IgD-negative memory B cell (primary cell): ENCODE measurements at regions not wholly inside any gene's neighbourhood (a gene's known extent, or its start where the extent isn't known, plus 50 kb on each side); places are given as distances from the start of the nearest gene placed in this dataset.

Source experiments
- H3K27ac Mint-ChIP-seq, 3 donors: one replicate each; pipeline ENCODE4 v1.8.0; 2020 to 2022; ENCODE audit warnings: mild to moderate bottlenecking in 3 of 3, mixed read lengths in 3 of 3, moderate library complexity in 1 of 3
- H3K27me3 Mint-ChIP-seq: one replicate; pipeline ENCODE4 v1.8.0; 2021; ENCODE audit warnings: mixed read lengths
- H3K36me3 Mint-ChIP-seq: one replicate; pipeline ENCODE4 v1.8.0; 2020; ENCODE audit warnings: mild to moderate bottlenecking, mixed read lengths
- H3K4me1 Mint-ChIP-seq, 3 donors: one replicate each; pipeline ENCODE4 v1.8.0; 2020 to 2022; ENCODE audit warnings: mixed read lengths in 3 of 3, mild to moderate bottlenecking in 1 of 3
- H3K4me3 Mint-ChIP-seq, 4 donors: one replicate each; pipeline ENCODE4 v1.8.0; 2020 to 2022; ENCODE audit warnings: mild to moderate bottlenecking in 4 of 4, mixed read lengths in 4 of 4, moderate library complexity in 3 of 4
- H3K9me3 Mint-ChIP-seq, 3 donors: one replicate each; pipeline ENCODE4 v1.8.0; 2020 to 2021; ENCODE audit warnings: mixed read lengths in 3 of 3, mild to moderate bottlenecking in 1 of 3

DNA sequence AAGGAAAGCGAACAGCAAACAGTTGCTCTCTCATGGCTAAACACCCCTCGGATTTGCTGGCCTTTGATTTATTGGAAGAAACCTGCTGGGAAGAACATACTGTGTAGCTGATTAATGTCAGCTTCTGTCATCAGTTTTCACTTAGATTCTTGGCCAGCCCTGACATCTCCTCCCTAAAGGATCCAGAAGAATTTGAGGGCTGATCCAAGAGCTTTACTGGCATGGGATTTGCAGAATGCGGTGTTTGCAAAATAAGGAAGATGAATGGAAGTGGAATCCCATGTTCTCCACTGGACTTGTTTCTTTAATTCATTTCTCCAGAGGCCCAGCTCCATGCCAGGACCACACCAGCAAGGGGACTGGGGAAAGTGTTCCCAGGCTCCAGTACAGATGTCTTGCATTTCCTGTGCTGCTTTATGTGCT lies 80.5 kb downstream of the RDH14 start:
- Mint-ChIP-seq H3K4me1 (no peaks in the 10 kb centered on the region), H3K27me3 (no peaks in the 10 kb centered on the region), H3K27ac (no peak overlapping the region), H3K9me3 (no peaks in the 10 kb centered on the region), H3K36me3 (no peaks in the 10 kb centered on the region), H3K4me3 (no peak overlapping the region)

DNA sequence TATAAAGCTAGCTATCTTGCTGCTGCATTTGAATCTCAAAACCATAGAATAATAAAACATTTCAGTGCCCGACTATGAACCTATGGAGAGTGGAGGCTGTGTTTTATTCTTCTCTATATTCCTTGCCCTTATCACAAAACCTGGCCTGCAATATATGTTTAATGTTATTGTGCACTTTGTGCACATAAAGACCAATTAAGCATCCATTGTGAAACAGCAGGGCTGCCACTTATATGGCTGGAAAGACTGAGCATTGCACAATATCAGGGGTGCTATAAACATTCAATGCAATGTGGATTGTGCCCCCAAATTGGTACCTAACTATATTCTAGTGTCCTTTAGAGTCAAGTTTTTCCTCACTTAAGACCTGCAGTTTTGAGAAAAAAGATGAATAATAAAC lies 83.2 kb downstream of the RDH14 start:
- no peak overlapping the region for H3K4me3 Mint-ChIP-seq
- no peaks in the 10 kb centered on the region for H3K4me1 Mint-ChIP-seq
- peaks cover 2% of the 10 kb centered on the region for H3K27me3 Mint-ChIP-seq
- H3K27ac Mint-ChIP-seq: no peak overlapping the region
- no peaks in the 10 kb centered on the region for H3K9me3 Mint-ChIP-seq
- no peaks in the 10 kb centered on the region for H3K36me3 Mint-ChIP-seq

DNA sequence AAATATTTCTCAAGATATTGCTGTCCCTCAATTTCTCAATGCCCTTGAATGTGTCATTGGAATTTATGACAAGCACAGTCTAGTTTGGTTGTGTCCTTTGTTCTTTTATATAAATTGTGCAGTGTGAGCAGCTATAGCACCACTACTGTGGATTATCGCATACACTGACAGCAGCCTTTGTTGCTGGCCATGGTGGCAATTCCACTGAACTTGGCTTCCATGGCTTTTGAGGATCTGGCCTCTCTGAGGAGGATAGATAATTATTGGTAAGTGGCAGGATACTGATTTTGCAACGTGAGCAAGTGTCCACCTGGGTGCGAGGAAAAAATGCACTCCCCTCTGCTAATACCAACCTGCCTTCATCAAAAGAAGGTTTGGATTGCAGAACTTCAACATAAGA lies 84.0 kb downstream of the RDH14 start:
- Mint-ChIP-seq H3K27ac (no peak overlapping the region), H3K36me3 (no peaks in the 10 kb centered on the region), H3K4me3 (no peak overlapping the region), H3K27me3 (peaks cover 2% of the 10 kb centered on the region), H3K9me3 (no peaks in the 10 kb centered on the region), H3K4me1 (no peaks in the 10 kb centered on the region)

DNA sequence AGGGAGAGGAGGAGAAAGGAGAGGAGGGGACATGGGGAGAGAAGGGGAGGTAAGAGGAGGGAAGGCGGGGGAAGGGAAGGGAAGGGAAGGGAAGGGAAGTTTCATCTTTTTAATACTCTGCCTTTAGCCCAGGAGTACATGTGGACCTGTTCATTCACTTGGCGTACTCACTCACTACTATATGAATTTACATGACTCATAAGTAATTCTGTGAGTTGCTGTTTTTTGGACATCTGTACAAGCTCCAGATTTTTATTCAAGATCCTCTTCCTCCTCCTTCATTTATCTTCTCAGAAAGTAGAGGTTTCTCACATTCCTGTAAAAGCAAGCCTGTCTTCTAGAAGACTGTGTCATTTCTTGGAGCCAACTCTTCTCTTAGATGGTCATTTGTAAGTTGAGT lies 84.6 kb downstream of the RDH14 start:
- H3K27me3 Mint-ChIP-seq: peaks cover 2% of the 10 kb centered on the region
- no peaks in the 10 kb centered on the region for H3K4me1 Mint-ChIP-seq
- H3K9me3 Mint-ChIP-seq: no peaks in the 10 kb centered on the region
- no peak overlapping the region for H3K4me3 Mint-ChIP-seq
- no peaks in the 10 kb centered on the region for H3K36me3 Mint-ChIP-seq
- H3K27ac Mint-ChIP-seq: no peak overlapping the region

DNA sequence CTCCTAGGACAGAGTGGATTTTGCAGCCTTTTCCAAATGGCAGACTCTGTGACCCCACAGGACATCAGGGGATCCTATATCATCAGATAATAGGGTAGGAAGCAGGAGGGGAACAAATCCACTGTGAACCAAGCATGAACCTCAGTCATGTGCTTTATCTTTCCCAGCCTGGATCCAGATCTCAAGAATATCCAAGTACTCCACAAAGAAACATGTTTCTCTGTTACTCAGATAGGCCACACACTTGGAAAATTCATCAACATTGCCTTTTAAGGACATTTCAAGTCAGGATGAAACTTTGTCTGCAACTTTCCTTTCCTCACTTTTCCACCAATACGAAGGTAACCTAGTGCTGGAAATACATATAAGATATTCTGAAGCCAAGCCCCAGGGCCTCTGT lies 85.8 kb downstream of the RDH14 start:
- H3K27me3 Mint-ChIP-seq: peaks cover 2% of the 10 kb centered on the region
- H3K27ac Mint-ChIP-seq: no peak overlapping the region
- no peaks in the 10 kb centered on the region for H3K9me3 Mint-ChIP-seq

DNA sequence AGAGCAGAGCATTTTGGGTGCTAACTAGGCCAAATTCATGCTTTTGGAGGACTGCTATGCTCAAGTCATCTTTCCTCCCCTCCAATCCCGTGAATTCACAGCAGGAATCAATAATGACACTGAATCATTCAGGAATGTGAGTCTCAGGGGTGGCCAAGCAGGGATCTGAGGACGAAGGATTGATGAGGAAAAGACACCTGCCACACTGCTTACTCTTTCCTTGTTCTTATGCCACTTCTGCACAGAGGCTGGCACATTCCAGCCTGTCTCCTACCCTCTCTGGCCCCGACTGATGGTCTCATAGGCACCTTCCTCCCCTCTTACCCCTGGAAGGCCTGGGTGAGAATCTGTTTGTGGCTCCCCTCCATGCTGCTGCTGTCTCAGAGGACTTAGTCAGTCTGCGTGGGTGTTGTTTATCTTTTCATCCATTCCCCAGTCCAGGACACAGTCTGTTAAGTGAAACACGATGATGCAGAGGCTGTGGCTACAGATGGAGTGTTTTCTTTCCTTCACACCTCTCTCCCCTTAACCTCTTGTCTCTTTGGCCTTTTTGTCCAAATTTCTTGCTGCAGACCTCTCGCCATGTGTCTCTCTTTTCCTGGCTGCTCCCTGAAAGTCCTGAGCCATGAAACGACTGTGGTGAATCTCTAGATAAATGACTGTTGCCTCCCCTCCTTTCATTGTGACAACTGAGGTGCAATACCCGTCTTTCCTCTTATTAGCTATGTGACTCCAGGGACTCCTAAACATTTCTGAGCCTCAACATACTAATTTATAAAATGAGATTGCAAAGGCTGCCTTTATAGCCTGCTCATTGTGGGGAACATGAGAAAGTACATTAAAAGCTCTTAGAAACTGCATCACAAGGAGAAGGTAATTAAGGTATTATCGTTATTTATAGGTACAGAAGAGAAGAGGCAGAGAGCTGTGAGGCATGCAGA lies 86.9 kb downstream of the RDH14 start:
- Mint-ChIP-seq H3K4me3 (peak overlapping the region in 1 of 4 donors; percentile 2), H3K27me3 (peaks cover 2% of the 10 kb centered on the region), H3K4me1 (no peaks in the 10 kb centered on the region), H3K27ac (no peak overlapping the region), H3K9me3 (no peaks in the 10 kb centered on the region), H3K36me3 (no peaks in the 10 kb centered on the region)

More for the DNA sequence above, 85.8 kb downstream of the RDH14 start:
- no peaks in the 10 kb centered on the region for H3K4me1 Mint-ChIP-seq
- no peaks in the 10 kb centered on the region for H3K36me3 Mint-ChIP-seq
- no peak overlapping the region for H3K4me3 Mint-ChIP-seq

DNA sequence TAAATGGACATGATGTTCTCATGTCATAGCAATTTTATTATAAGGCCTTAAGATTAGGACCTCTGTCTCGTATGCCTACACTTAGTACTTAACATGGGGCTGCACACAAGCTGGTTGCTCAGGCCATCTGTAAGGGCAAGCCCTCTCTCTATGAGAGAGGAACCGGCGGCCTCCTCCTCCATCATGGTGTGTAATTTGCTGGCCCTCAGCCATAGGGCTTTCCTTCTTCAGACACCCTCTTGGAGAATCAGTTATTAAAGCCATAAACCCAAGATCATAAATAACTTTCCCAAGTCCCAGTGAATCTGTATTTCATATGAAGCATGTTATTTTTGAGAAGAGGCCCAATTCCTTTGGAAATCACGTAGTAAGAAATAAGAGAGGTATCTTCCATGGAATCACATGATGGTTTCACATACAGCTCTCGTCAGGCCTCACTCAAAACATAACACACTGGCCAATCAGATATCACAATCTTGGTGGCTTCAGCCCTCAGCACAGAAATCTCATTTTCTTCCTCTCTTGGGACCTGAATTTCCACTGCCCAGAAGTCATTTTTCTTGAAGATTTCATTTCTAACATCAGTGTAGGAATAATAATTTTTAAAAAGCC lies 92.6 kb downstream of the RDH14 start:
- Mint-ChIP-seq H3K4me3 (no peak overlapping the region), H3K27ac (no peak overlapping the region), H3K27me3 (peaks cover 10% of the 10 kb centered on the region), H3K4me1 (no peaks in the 10 kb centered on the region), H3K36me3 (no peaks in the 10 kb centered on the region), H3K9me3 (no peaks in the 10 kb centered on the region)

DNA sequence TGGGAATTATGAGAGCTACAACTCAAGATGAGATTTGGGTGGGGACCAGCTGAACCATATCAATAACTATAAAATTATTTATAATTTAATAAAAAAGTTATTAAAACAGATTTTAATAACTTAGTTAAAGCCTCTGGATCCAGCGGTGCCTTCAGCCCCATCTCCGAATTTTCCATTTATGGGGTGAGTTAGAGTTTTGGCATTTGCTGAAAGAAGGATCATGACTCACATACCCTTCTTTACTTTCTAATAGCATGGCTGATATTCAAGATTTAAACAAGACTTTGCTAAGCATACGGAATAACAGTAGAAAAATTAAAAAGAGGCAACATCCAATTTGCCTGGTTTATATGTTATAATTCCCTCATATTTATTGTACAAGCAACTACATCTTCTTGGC lies 94.5 kb downstream of the RDH14 start:
- Mint-ChIP-seq H3K36me3 (no peaks in the 10 kb centered on the region), H3K9me3 (peaks cover 0 to 2% (median 0%) of the 10 kb centered on the region in 3 donors), H3K4me3 (no peak overlapping the region), H3K4me1 (no peaks in the 10 kb centered on the region), H3K27me3 (peaks cover 14% of the 10 kb centered on the region), H3K27ac (no peak overlapping the region)

DNA sequence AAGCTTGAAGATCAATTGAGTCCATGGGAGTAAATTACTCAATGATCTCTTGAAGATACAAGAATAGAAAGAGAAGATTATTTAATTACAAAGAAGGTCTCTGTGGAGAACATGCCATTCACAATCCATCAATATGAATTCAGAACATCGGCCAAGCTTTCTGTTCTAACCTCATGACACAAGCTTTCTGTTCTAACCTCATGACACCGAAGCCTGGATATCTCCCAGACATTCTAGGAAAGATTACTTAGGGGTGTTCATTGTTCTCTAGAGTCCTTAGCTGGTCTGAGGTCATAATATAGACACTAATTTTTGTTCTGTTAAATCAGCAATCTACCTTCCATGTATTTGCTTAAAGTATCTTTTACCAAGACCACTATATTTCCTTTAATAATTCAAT lies 95.5 kb downstream of the RDH14 start:
- Mint-ChIP-seq H3K27ac (no peak overlapping the region), H3K4me3 (no peak overlapping the region), H3K36me3 (no peaks in the 10 kb centered on the region), H3K4me1 (no peaks in the 10 kb centered on the region), H3K9me3 (peaks cover 0 to 10% (median 0%) of the 10 kb centered on the region in 3 donors), H3K27me3 (peaks cover 14% of the 10 kb centered on the region)

DNA sequence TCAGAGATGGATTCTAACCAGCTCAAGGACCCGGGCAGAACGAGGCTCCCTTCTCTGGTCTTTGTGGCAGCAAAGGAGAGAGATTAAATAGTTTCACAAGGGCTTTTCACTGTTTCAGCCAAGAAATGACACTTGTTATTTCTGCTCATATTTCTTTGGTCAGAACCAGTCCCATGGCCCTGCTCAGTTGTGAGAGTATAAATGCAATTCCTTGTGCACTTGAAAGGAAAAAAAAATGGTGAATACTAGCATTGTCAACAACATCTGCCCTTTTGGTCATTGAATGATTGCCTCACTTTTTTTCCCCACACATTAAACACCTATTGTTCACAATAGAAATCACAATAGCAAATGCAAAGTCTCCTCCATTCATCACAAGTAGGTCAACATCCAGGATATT lies 104.4 kb downstream of the RDH14 start:
- Mint-ChIP-seq H3K9me3 (peaks cover 2 to 14% (median 6%) of the 10 kb centered on the region in 3 donors), H3K27me3 (peaks cover 11% of the 10 kb centered on the region), H3K27ac (no peak overlapping the region), H3K4me3 (no peak overlapping the region), H3K4me1 (no peaks in the 10 kb centered on the region), H3K36me3 (no peaks in the 10 kb centered on the region)

DNA sequence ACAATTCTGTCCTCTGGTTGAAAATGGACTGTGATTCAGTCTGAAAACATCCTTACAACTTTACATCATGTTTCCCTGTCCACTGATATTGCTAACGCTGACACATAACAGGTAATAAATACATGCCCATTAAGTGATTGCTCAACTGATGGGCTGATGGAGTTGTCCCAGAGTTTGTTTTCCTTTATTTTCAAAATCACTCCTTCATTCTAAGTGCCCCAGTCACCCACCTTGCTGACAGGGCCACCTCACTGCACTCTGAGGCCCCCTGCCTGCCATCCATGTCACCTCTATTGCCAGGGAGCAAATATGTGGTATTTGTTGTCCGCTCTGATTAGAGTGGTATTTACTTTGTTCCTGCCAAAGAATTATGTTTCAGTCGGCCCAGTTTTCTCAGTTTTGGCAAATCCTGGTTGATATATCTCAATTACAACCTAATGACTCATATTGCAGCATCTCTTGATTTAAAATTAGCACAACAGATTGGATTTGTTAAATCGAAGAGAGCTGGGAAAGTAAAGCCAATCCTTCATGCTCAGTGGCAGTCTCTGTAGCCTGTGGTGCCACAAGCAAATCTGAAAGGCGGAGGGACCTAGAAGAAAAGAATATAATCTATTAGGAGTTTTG lies 105.1 kb downstream of the RDH14 start:
- no peak overlapping the region for H3K27ac Mint-ChIP-seq
- peaks cover 4 to 10% (median 6%) of the 10 kb centered on the region in 3 donors for H3K9me3 Mint-ChIP-seq
- H3K36me3 Mint-ChIP-seq: no peaks in the 10 kb centered on the region
- no peaks in the 10 kb centered on the region for H3K4me1 Mint-ChIP-seq
- H3K4me3 Mint-ChIP-seq: no peak overlapping the region
- H3K27me3 Mint-ChIP-seq: peaks cover 11% of the 10 kb centered on the region

DNA sequence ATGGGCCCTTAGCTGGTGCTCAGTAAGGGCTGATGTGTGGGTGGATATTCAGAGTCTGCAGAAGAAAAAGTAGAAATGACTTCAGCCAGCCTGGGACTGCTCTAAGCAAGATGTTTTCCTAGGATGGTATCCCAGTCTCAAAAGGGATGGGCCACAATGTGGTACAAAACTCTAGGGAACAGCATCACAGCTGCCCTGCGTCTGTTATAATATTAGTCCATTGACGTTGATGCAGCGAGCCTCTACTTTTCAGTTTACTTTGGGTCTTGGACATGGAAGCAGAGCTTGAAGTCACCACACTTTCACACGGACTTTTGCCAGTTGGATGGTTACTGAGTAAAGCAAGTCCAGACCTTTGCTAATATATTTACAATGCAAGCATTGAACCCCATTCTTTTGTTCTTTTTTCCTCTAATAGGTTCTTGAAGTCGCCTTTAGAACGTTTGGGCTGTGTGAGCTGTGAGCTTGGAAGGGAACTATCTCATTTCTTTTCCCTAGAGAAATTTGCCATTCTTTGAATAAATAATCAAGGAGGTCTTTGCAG lies 105.7 kb downstream of the RDH14 start:
- peaks cover 11% of the 10 kb centered on the region for H3K27me3 Mint-ChIP-seq

DNA sequence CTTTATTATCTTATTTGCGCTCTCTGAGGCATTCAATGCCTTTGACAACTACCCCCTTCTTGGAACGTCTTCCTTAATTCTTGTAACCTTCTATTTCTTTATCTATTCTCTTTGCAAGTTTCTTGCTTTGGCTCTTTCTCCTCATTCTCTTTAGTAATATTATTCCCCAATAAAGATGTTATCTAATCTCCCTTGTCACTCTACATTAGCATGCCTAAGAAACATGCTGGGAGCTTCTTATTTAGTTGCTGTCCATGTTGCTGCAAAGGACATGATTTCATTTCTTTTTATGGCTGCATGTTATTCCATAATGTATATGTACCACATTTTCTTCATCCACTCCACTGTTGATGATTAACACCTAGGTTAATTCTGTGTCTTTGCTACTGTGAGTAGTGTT lies 113.7 kb downstream of the RDH14 start:
- peaks cover 8% of the 10 kb centered on the region for H3K27me3 Mint-ChIP-seq
- H3K9me3 Mint-ChIP-seq: peaks cover 0 to 1% (median 0%) of the 10 kb centered on the region in 3 donors
- H3K4me1 Mint-ChIP-seq: no peaks in the 10 kb centered on the region

More for the DNA sequence above, 105.7 kb downstream of the RDH14 start:
- H3K36me3 Mint-ChIP-seq: no peaks in the 10 kb centered on the region
- H3K4me1 Mint-ChIP-seq: no peaks in the 10 kb centered on the region
- H3K27ac Mint-ChIP-seq: no peak overlapping the region
- peaks cover 4 to 6% (median 6%) of the 10 kb centered on the region in 3 donors for H3K9me3 Mint-ChIP-seq
- H3K4me3 Mint-ChIP-seq: no peak overlapping the region

DNA sequence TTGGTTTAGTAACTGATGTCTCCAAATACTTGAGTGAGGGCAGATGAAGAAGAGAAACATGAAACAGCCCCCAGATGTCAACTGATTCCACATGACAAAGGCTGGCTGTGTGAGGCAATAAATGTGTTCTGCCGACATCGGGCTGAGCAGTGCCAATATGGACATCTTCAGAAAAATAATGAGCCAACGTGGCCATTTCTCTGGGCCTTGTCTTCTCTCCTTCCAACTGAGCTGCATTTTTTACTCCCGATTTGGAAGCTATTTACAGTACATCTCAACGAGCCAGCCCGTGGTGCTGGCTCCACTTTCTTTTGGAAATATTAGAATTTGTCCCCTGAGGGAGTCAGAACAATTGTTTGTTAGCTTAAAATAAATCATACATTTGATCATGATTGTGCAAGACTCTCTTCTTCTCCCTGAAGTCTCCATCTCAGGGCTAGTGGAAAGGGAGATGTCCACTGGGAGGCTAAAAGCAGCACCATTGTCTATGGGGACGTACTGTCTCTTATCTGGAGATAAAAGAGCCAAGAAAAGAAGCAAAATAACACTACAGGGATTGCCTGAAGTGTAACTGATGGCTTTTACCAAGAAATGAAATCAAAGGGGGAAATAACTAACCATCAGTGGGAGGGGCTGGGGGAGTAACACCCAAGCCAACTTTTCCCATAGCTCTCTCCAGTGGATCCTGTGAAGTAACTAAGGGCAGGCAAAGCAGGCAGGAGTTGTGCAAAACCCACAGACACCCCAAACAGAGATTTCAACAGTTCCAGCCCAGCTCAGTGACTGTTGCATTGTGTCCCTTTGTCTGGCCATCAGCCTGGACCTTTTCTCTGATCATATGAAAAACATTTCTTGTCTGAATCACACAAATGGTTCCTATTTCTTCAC lies 114.8 kb downstream of the RDH14 start:
- no peaks in the 10 kb centered on the region for H3K4me1 Mint-ChIP-seq
- peaks cover 10% of the 10 kb centered on the region for H3K27me3 Mint-ChIP-seq
- H3K4me3 Mint-ChIP-seq: no peak overlapping the region
- no peak overlapping the region for H3K27ac Mint-ChIP-seq
- no peaks in the 10 kb centered on the region for H3K36me3 Mint-ChIP-seq
- H3K9me3 Mint-ChIP-seq: peaks cover 0 to 1% (median 0%) of the 10 kb centered on the region in 3 donors

More for the DNA sequence above, 113.7 kb downstream of the RDH14 start:
- no peak overlapping the region for H3K27ac Mint-ChIP-seq
- H3K4me3 Mint-ChIP-seq: no peak overlapping the region
- H3K36me3 Mint-ChIP-seq: no peaks in the 10 kb centered on the region
